Activated naive CD8-positive, alpha-beta T cell treated with anti-CD3 and anti-CD28 coated beads, Interleukin-2, amount 50 U/mL, for 24 hours (primary cell): ENCODE measurements at regions not wholly inside any gene's neighbourhood (a gene's known extent, or its start where the extent isn't known, plus 50 kb on each side); places are given as distances from the start of the nearest gene placed in this dataset.
"Not testable (repeated sequence)": the region's sequence is repeated elsewhere in the genome, so short reads cannot be mapped to it uniquely, and the experiment has no call there.

Source experiments
- ATAC-seq: fragments of 150-1000 bp; cut with Tn5 transposase; one replicate; pipeline ENCODE4 v1.10.0; 2021
- DNase-seq: peaks from one replicate; pipeline ENCODE4 v3.0.0; 2021
- H3K27ac Mint-ChIP-seq: one replicate; pipeline ENCODE4 v1.8.0; 2021; ENCODE audit warnings: mild to moderate bottlenecking, mixed read lengths
- H3K27me3 Mint-ChIP-seq: one replicate; pipeline ENCODE4 v1.8.0; 2021; ENCODE audit warnings: mixed read lengths
- H3K36me3 Mint-ChIP-seq: one replicate; pipeline ENCODE4 v1.8.0; 2021; ENCODE audit warnings: low read depth, mixed read lengths
- H3K4me1 Mint-ChIP-seq: one replicate; pipeline ENCODE4 v1.8.0; 2021; ENCODE audit warnings: mixed read lengths
- H3K4me3 Mint-ChIP-seq: one replicate; pipeline ENCODE4 v1.8.0; 2021; ENCODE audit warnings: mild to moderate bottlenecking, moderate library complexity, mixed read lengths
- H3K9me3 Mint-ChIP-seq: one replicate; pipeline ENCODE4 v1.8.0; 2021; ENCODE audit warnings: mixed read lengths

DNA sequence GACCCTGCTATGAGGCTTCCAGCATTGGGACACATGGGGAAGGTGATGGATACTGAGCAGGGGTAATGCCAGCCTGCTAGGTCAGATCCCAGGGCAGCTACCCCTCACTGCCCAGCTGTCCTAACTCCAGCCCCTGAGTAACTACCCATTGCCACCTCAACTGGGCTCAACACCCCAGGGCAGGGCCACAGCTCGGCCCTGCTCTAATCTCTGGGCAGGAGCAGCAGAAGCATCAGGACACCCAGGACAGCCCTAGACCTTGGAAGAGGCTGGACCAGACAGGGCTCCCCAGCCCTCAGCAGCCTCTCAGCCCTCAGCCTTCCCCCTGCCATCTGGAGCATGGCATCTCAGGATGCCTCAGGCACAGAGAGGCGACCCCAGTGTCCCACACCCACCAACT is 67.4 kb upstream of the TOP1 start:
- H3K4me3 Mint-ChIP-seq: no peak overlapping the region
- ATAC-seq: no peak
- H3K27me3 Mint-ChIP-seq: no peaks in the 10 kb centered on the region
- DNase-seq: no peak
- H3K4me1 Mint-ChIP-seq: peaks cover 11% of the 10 kb centered on the region
- H3K36me3 Mint-ChIP-seq: no peaks in the 10 kb centered on the region
- H3K9me3 Mint-ChIP-seq: no peaks in the 10 kb centered on the region
- H3K27ac Mint-ChIP-seq: no peak overlapping the region

DNA sequence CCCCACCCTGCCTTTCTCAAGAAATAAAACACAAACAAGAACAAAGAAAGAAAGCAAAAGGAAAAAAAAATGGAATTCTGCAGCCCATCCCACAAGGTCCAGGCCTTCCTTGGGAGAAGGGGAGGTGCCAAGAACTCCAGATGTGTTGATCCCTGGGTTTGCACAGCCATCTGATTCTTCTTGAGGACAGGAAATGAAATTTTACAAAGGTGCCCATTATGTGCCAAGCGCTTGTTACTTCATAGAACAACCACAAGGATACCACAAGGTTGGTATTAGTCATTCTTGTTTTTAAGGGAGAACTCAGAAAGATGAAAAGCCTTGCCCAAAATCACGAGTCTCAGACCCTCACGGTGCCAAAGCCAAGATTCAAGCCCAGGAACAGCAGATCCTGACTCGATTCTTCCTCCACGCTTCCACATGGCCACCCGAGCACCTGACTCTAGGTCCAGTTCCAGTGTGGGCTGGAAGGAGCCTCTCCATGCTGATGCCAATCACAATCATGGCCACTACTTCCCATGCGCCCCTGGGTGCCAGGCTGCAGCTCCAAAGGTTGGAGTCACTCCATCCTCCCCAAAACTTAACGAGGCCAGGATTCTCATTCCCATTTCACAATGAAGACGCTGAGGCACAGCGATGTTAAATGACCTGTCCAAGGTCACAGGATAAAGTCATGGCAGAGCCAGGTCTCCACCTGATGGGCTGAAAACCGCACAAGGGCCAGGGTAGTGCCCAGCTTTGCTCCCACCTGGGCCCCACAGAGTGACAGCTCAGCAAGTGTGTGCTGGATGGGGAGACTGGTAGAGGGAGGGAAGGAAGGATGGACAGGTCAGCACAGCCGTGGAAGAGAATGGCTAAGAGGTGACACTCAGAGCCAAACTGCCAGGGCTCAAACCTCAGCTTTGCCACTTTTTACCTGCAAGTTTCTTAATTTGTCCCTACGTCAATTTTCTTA is 66.7 kb upstream of the TOP1 start:
- Mint-ChIP-seq H3K9me3 (no peaks in the 10 kb centered on the region), H3K27ac (no peak overlapping the region), H3K4me3 (no peak overlapping the region), H3K4me1 (peaks cover 11% of the 10 kb centered on the region), H3K36me3 (no peaks in the 10 kb centered on the region), H3K27me3 (no peaks in the 10 kb centered on the region)
- DNase-seq (no peak), ATAC-seq (peak; percentile 6)

DNA sequence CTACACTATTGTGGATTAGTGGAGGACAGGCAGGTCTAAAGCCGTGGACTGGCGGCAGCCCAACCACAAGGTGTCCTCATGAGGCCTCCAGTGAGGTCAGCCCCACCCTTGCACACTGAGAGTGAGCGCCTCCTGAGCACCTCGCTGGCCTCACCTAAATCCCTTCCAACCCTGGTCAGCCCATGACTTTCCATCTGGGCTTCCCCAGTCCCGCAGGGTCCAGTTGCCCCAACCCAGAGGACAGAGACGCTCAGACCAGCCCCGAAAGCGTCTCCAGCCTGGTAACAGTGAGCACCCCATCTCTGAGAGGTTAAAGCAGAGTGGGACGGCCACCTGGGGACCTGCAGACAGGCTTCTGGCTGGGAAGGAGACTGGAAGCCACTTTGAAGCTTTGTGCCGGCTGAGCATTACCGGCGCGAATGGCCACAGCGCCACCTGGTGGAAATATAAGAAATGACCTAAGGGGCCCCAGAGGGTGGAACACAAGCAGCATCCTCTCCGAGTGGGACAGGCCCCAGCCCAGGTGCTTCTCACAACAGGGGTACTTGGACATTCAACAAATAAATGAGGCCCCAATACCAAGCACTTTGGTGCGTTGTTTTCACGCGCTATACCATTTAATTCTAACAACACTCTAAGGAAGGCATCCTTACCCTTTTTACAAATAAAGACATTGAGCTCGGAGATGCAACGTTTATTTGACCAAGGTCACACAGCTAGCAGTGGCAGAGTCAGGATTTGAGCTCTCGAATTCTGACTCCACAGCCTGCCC is 65.7 kb upstream of the TOP1 start:
- DNase-seq (peak; percentile 77), ATAC-seq (peak; percentile 84)
- Mint-ChIP-seq H3K27ac (no peak overlapping the region), H3K9me3 (no peaks in the 10 kb centered on the region), H3K4me1 (peaks cover 11% of the 10 kb centered on the region), H3K4me3 (no peak overlapping the region), H3K36me3 (no peaks in the 10 kb centered on the region), H3K27me3 (no peaks in the 10 kb centered on the region)

DNA sequence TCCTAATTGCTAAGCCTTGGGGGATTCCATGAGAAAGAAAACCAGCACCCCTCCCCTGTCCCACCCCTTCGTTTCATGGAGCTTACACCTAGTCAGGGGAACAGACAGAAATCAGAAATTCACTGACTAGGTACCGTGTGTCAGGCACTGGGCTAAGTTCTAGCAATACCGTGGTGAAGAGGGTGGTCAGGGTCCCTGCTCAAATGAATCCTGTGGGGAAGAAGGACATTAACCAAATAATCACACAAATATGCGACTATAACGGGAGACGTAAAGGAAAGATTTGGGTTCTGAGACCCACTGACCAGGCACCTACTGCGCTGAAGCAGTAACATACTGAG is 65.1 kb upstream of the TOP1 start:
- no peaks in the 10 kb centered on the region for H3K9me3 Mint-ChIP-seq

DNA sequence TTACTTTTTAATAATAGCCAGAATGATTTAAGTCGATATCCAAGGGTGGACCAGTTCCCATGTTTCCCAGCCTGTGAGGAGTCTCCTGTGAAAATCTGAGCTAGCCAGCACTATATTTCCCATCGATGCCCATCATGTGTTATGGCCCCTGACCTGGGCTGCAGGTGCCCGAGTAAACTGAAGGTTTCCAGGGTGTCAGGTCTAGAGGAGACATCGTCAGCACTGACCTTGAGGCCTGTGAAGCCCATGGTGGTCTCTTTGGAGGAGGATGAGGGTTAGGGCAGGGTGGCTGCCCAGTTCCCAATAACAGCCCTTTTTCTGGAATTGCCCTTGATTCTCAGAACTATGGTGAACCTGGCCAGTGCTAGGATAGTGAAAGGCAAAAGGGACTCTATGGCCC is 63.0 kb upstream of the TOP1 start:
- ATAC-seq (no peak), DNase-seq (no peak)
- no peak overlapping the region for H3K27ac Mint-ChIP-seq
- H3K36me3 Mint-ChIP-seq: no peaks in the 10 kb centered on the region
- peaks cover 21% of the 10 kb centered on the region for H3K4me1 Mint-ChIP-seq
- no peaks in the 10 kb centered on the region for H3K9me3 Mint-ChIP-seq
- peaks cover 8% of the 10 kb centered on the region for H3K27me3 Mint-ChIP-seq
- no peak overlapping the region for H3K4me3 Mint-ChIP-seq

More for the DNA sequence above, 65.1 kb upstream of the TOP1 start:
- H3K27me3 Mint-ChIP-seq: no peaks in the 10 kb centered on the region
- DNase-seq (no peak), ATAC-seq (no peak)
- H3K4me1 Mint-ChIP-seq: peaks cover 11% of the 10 kb centered on the region
- no peak overlapping the region for H3K4me3 Mint-ChIP-seq
- no peaks in the 10 kb centered on the region for H3K36me3 Mint-ChIP-seq
- no peak overlapping the region for H3K27ac Mint-ChIP-seq

DNA sequence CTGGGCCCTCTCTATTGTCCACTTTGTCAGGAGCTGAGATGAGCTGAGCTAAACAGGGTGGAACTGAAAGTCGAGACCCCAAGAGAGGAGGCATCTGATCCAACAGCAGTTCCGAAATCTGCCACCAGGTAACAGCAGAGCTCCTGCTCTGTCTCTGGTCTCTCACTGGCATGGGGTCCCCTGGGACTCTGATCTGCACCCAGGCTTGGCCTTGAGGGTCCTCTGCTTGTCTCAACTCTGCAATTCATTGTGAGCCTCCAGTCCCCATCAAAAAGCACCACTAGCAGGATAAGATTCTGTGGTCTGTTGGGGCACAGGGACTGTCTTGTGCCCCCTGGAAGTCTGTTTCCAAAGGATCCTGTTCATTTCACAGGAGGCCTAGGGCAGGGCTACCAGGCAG is 62.5 kb upstream of the TOP1 start:
- Mint-ChIP-seq H3K4me3 (no peak overlapping the region), H3K9me3 (no peaks in the 10 kb centered on the region), H3K4me1 (peaks cover 21% of the 10 kb centered on the region), H3K27ac (no peak overlapping the region), H3K36me3 (no peaks in the 10 kb centered on the region), H3K27me3 (peaks cover 8% of the 10 kb centered on the region)
- DNase-seq: no peak
- ATAC-seq: no peak

DNA sequence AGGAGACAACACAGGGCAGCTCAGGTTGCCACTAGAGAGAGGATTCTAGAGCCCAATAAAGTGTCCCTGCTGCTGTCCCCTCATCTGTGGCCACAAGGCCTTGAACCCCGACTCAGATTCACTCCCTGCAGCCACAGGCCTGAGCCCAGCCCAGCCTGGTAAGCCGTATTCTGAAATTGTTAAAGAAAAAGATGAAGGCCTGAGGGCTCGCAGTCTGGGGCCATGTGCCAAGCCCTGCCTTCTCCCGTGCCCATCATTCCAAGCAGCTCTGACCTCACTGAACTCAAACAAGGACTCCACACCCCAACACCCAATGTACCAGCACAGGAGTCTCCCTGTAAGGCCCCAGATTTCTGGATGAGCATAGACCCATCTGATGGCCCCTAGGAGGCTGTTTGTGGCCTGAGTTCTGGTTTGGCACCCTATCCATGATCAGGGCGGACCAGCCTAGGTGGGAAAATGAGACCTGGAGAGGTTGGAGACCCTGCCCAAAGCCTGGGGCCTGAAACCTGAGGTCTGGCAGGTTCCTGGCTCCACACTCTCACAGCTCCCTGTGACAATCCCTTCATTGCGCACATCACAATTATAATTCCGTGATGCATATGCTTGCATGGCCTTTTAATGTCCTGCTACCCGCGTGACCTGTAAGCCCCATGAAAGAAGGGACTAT is 62.0 kb upstream of the TOP1 start:
- ATAC-seq: no peak
- H3K4me1 Mint-ChIP-seq: peaks cover 16% of the 10 kb centered on the region
- no peak overlapping the region for H3K4me3 Mint-ChIP-seq
- no peaks in the 10 kb centered on the region for H3K9me3 Mint-ChIP-seq
- no peak overlapping the region for H3K27ac Mint-ChIP-seq
- H3K36me3 Mint-ChIP-seq: no peaks in the 10 kb centered on the region
- H3K27me3 Mint-ChIP-seq: peaks cover 8% of the 10 kb centered on the region
- DNase-seq: no peak

DNA sequence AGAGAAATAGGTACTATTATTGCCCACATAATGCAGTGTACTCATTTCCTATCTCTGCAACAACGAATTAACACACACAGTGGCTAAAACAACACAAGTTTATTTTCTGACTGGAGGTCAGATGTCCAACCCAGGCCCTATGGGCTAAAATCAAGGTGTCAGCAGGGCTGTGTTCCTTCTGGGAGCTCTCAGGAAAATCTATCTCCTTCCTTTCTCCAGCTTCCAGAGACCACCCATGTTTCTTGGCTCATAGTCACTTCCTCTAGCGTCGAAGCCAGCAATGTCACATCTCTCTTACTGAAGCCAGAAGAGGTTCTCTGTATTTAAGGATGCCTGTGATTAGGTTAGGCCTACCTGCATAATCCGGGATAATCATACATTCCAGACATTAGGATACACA is 60.9 kb upstream of the TOP1 start:
- Mint-ChIP-seq H3K4me3 (no peak overlapping the region), H3K9me3 (no peaks in the 10 kb centered on the region)

DNA sequence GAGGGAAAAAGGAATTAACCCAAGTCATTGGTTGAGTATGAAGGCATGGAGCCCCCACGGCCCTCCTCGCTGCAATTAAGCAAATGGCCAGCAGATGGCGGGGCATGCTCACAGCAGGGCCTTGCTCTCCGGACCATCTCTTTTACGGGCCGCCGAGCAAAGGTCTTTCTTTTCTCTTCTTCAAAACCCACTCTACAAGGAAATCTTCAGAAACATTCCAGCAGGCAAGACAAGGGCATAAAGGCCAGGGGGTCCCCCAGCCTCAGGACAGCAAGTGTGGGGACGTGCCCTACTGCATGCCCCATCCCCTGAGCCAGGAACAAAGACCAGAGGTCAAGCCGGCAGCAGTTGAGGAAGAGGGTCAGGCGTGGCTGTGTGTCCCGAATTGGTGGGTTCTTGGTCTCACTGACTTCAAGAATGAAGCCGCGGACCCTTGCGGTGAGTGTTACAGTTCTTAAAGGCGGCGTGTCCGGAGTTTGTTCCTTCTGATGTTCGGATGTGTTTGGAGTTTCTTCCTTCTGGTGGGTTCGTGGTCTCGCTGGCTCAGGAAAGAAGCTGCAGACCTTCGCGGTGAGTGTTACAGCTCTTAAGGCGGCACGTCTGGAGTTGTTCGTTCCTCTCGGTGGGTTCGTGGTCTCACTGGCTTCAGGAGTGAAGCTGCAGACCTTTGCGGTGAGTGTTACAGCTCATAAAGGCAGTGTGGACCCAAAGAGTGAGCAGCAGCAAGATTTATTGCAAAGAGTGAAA is 59.6 kb upstream of the TOP1 start:
- peak overlapping the region; percentile 81 for H3K4me3 Mint-ChIP-seq
- not testable (repeated sequence) for H3K9me3 Mint-ChIP-seq, H3K36me3 Mint-ChIP-seq, H3K27me3 Mint-ChIP-seq, H3K4me1 Mint-ChIP-seq
- peak overlapping the region; percentile 50 for H3K27ac Mint-ChIP-seq
- peak; percentile 90 for DNase-seq
- peak; percentile 84 for ATAC-seq

More for the DNA sequence above, 60.9 kb upstream of the TOP1 start:
- Mint-ChIP-seq H3K36me3 (no peaks in the 10 kb centered on the region), H3K27ac (no peak overlapping the region), H3K27me3 (peaks cover 8% of the 10 kb centered on the region), H3K4me1 (peaks cover 10% of the 10 kb centered on the region)
- DNase-seq (no peak), ATAC-seq (no peak)

DNA sequence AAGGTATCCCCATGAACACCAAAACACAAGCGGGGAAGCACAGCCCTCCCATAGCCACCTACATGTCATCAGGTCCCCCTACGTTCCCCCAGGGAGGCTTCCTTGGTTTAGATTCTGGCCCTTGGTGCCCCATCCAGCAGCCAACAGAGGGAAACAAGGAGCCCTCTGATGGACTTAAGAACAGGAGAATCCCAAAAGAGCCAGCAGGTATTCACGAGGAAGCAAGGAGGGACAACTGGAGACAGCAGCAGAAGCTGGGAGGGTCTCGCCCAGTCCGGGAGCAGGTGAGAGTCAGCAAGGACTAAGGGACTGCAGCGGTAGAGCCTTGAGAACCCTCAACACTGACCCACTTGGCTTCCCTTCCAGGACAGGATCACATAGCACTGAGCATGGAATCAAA is 58.4 kb upstream of the TOP1 start:
- no peak for DNase-seq
- peaks cover 10% of the 10 kb centered on the region for H3K4me1 Mint-ChIP-seq

DNA sequence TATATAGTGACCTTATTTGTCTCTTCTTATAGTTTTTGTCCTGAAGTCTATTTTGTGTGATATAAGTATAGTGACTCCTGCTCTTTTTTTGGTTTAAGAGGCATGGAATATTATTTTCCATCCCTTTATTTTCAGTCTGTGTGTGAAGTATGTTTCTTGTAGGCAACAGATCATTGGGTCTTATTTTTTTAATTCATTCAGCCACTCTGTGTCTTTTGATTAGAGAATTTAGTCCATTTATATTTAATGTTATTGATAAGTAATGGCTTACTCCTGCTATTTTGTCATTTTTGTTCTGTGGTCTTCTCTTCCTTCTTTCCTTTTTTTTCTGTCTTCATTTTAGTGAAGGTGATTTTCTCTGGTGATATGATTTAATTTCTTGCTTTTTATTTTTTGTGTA is 51.4 kb upstream of the TOP1 start:
- H3K27ac Mint-ChIP-seq: no peak overlapping the region
- H3K9me3 Mint-ChIP-seq: peaks cover 19% of the 10 kb centered on the region
- peaks cover 11% of the 10 kb centered on the region for H3K27me3 Mint-ChIP-seq

More for the DNA sequence above, 58.4 kb upstream of the TOP1 start:
- H3K4me3 Mint-ChIP-seq: no peak overlapping the region
- no peaks in the 10 kb centered on the region for H3K36me3 Mint-ChIP-seq
- peaks cover 8% of the 10 kb centered on the region for H3K27me3 Mint-ChIP-seq
- no peaks in the 10 kb centered on the region for H3K9me3 Mint-ChIP-seq
- ATAC-seq: no peak
- no peak overlapping the region for H3K27ac Mint-ChIP-seq

DNA sequence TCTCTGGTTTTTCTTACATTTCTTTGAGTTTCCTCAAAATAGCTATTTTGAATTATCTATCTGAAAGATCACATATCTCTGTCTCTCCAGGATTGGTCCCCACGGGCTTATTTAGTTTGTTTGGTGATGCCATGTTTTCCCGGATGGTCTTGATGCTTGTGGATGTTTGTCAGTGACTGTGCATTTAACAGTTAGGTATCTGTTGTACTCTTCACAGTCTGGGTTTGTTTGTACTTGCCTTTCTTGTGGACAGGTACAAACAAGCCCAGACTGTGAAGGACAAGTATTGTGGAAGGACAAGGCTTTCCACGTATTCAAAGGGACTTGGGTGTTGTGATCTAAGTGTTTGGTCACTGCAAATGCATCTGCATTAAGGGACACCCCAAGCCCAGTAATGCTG is 49.9 kb upstream of the TOP1 start:
- Mint-ChIP-seq H3K27me3 (peaks cover 11% of the 10 kb centered on the region), H3K4me1 (no peaks in the 10 kb centered on the region), H3K36me3 (peaks cover 9% of the 10 kb centered on the region), H3K9me3 (peaks cover 19% of the 10 kb centered on the region), H3K27ac (no peak overlapping the region), H3K4me3 (no peak overlapping the region)
- no peak for DNase-seq
- no peak for ATAC-seq

More for the DNA sequence above, 51.4 kb upstream of the TOP1 start:
- no peaks in the 10 kb centered on the region for H3K4me1 Mint-ChIP-seq
- no peak overlapping the region for H3K4me3 Mint-ChIP-seq
- ATAC-seq: no peak
- DNase-seq: no peak
- H3K36me3 Mint-ChIP-seq: peaks cover 9% of the 10 kb centered on the region
